Fibroblast of lung (primary cell): ENCODE measurements at regions not wholly inside any gene's neighbourhood (a gene's known extent, or its start where the extent isn't known, plus 50 kb on each side); places are given as distances from the start of the nearest gene placed in this dataset.

ENCODE experiments used
- DNase-seq, 2 donors: peaks; one replicate each; pipeline versions ENCODE4 v3.0.0 to v3.0.0-alpha.2; 2010; ENCODE audit warnings: low read depth in 2 of 2
- H2AFZ ChIP-seq: 2 replicates; pipeline ENCODE4 v1.5.1; 2012; ENCODE audit warnings: low read length, control low read depth, inconsistent platforms
- H3K27ac ChIP-seq: 2 replicates; pipeline ENCODE4 v1.5.1; 2011; ENCODE audit warnings: low read length, control low read depth; ENCODE audit not compliant: insufficient read depth
- H3K27me3 ChIP-seq: 2 replicates; pipeline ENCODE4 v1.5.1; 2011; ENCODE audit warnings: mild to moderate bottlenecking, low read length; ENCODE audit not compliant: control insufficient read depth, insufficient read depth
- H3K36me3 ChIP-seq: 2 replicates; pipeline ENCODE4 v1.5.1; 2011; ENCODE audit warnings: low read length; ENCODE audit not compliant: control insufficient read depth, insufficient read depth
- H3K4me1 ChIP-seq: 2 replicates; pipeline ENCODE4 v1.5.1; 2011; ENCODE audit warnings: low read length; ENCODE audit not compliant: control insufficient read depth, insufficient read depth; ENCODE audit errors: extremely low read depth
- H3K4me2 ChIP-seq: 2 replicates; pipeline ENCODE4 v1.5.1; 2011; ENCODE audit warnings: low read length, control low read depth; ENCODE audit not compliant: insufficient read depth; ENCODE audit errors: extremely low read depth
- H3K4me3 ChIP-seq, 4 experiments: fragments of 200-600 bp in 1 of 4; sonication (generic) in 1 of 4; replicated peaks in 1 of 4; 2 replicates each; pipeline ENCODE4 v1.5.1; 2011 to 2016; ENCODE audit warnings: low read length in 4 of 4, low read depth in 3 of 4, mild to moderate bottlenecking in 3 of 4, control low read depth in 2 of 4, inconsistent platforms in 1 of 4, mixed read lengths in 1 of 4; ENCODE audit not compliant: insufficient read depth in 1 of 4; ENCODE audit errors: control extremely low read depth in 1 of 4
- H3K79me2 ChIP-seq: 2 replicates; pipeline ENCODE4 v1.5.1; 2012; ENCODE audit warnings: mild to moderate bottlenecking, low read length, inconsistent platforms; ENCODE audit not compliant: control insufficient read depth, insufficient read depth
- H3K9ac ChIP-seq: 2 replicates; pipeline ENCODE4 v1.5.1; 2011; ENCODE audit warnings: mild to moderate bottlenecking, low read length, control low read depth; ENCODE audit not compliant: insufficient read depth
- H3K9me3 ChIP-seq: 2 replicates; pipeline ENCODE4 v1.5.1; 2012; ENCODE audit warnings: low read depth, low read length; ENCODE audit not compliant: control insufficient read depth, insufficient read depth
- H4K20me1 ChIP-seq: 2 replicates; pipeline ENCODE4 v1.5.1; 2011; ENCODE audit warnings: low read length; ENCODE audit not compliant: control insufficient read depth, insufficient read depth; ENCODE audit errors: extremely low read depth
- CTCF ChIP-seq, 2 donors: IDR thresholded peaks in 1 of 2; conservative IDR thresholded peaks in 1 of 2; 1 replicate in 1 of 2; 2 replicates in 1 of 2; pipeline ENCODE4 v1.5.1; 2011 to 2012; ENCODE audit warnings: low read length in 2 of 2, control low read depth in 1 of 2, inconsistent platforms in 1 of 2, low read depth in 1 of 2, mild to moderate bottlenecking in 1 of 2
- EZH2 ChIP-seq: IDR thresholded peaks from 2 replicates; pipeline ENCODE4 v1.5.1; 2012; ENCODE audit warnings: low read length, control low read depth, mild to moderate bottlenecking; ENCODE audit errors: missing control alignments

- H3K79me2 ChIP-seq, result no peaks in the 10 kb centered on the region
Measured at GRCh38 chr2:59774821-59775433, 778.5 kb downstream of the BCL11A start.

GRCh38 chr2:59770651-59771050, 782.8 kb downstream of the BCL11A start:
- Histone ChIP-seq H3K9ac (no peak overlapping the region), H3K9me3 (no peaks in the 10 kb centered on the region), H4K20me1 (no peaks in the 10 kb centered on the region), H2AFZ (no peak overlapping the region), H3K4me2 (no peak overlapping the region), H3K36me3 (no peaks in the 10 kb centered on the region), H3K27ac (no peak overlapping the region), H3K27me3 (no peaks in the 10 kb centered on the region), H3K4me1 (no peaks in the 10 kb centered on the region), H3K79me2 (no peaks in the 10 kb centered on the region), H3K4me3 (no peak overlapping the region)
- DNase-seq, result no peak
- TF ChIP-seq CTCF (conservative IDR thresholded peaks at IDR 0.05 in 1 of 2, IDR thresholded peaks at IDR 0.05 in 1 of 2; ENCODE audit: low read depth in 1 of 2, low read length in 2 of 2) (no peak), EZH2 (no peak)

More at GRCh38 chr2:59774821-59775433, 778.5 kb downstream of the BCL11A start:
- TF ChIP-seq CTCF (conservative IDR thresholded peaks at IDR 0.05 in 1 of 2, IDR thresholded peaks at IDR 0.05 in 1 of 2; ENCODE audit: low read depth in 1 of 2, low read length in 2 of 2), result no peak
- no peak for TF ChIP-seq EZH2
- no peak overlapping the region for H3K27ac ChIP-seq
- no peaks in the 10 kb centered on the region for H3K9me3 ChIP-seq
- no peaks in the 10 kb centered on the region for H3K27me3 ChIP-seq
- no peak overlapping the region for H3K4me3 ChIP-seq
- no peaks in the 10 kb centered on the region for H4K20me1 ChIP-seq
- no peaks in the 10 kb centered on the region for H3K36me3 ChIP-seq
- no peaks in the 10 kb centered on the region for H3K4me1 ChIP-seq
- H3K4me2 ChIP-seq, result no peak overlapping the region
- H3K9ac ChIP-seq, result no peak overlapping the region
- H2AFZ ChIP-seq, result no peak overlapping the region
- no peak for DNase-seq

- no peak overlapping the region for H3K4me3 ChIP-seq
- no peak overlapping the region for H3K27ac ChIP-seq
- no peak overlapping the region for H3K9ac ChIP-seq
- TF ChIP-seq CTCF (conservative IDR thresholded peaks at IDR 0.05 in 1 of 2, IDR thresholded peaks at IDR 0.05 in 1 of 2; ENCODE audit: low read depth in 1 of 2, low read length in 2 of 2) (no peak), EZH2 (no peak)
- H2AFZ ChIP-seq, result no peak overlapping the region
- no peaks in the 10 kb centered on the region for H3K4me1 ChIP-seq
- no peaks in the 10 kb centered on the region for H3K27me3 ChIP-seq
- no peaks in the 10 kb centered on the region for H3K79me2 ChIP-seq
- no peaks in the 10 kb centered on the region for H3K36me3 ChIP-seq
- no peaks in the 10 kb centered on the region for H3K9me3 ChIP-seq
- H4K20me1 ChIP-seq, result no peaks in the 10 kb centered on the region
- H3K4me2 ChIP-seq, result no peak overlapping the region
- DNase-seq, result no peak
Measured at GRCh38 chr2:59761966-59762365, 791.5 kb downstream of the BCL11A start.
